B cell (primary cell): ENCODE measurements at regions not wholly inside any gene's neighbourhood (a gene's known extent, or its start where the extent isn't known, plus 50 kb on each side); places are given as distances from the start of the nearest gene placed in this dataset.

Source experiments
- ATAC-seq: fragments of 200-7000 bp; cut with Tn5 transposase; one replicate; pipeline ENCODE4 v1.10.0; 2021; ENCODE audit warnings: low read depth, mild to moderate bottlenecking, moderate number of reproducible peaks, moderate library complexity
- CTCF ChIA-PET: fragments of 350-600 bp; sonication (Branson Sonifier 250); formaldehyde crosslinking; loops from one replicate; lab custom pipeline; 2021; ENCODE audit warnings: antibody characterized with exemption, inconsistent platforms; lab: Charles Lee
- POLR2A ChIA-PET: fragments of 350-600 bp; sonication (Branson Sonifier 250); formaldehyde crosslinking; loops from one replicate; lab custom pipeline; 2021; ENCODE audit warnings: antibody characterized with exemption; lab: Charles Lee
- DNase-seq: peaks from one replicate; pipeline ENCODE4 v3.0.0; 2013
- H2AFZ ChIP-seq: 2 replicates; pipeline ENCODE4 v1.6.1; 2012; ENCODE audit warnings: mild to moderate bottlenecking, low read depth, low read length; ENCODE audit not compliant: insufficient read depth, poor library complexity, severe bottlenecking
- H3K27ac ChIP-seq, 2 donors: 1 replicate in 1 of 2; 2 replicates in 1 of 2; pipeline ENCODE4 v1.5.1; 2012 to 2013; ENCODE audit warnings: low read length in 2 of 2, mild to moderate bottlenecking in 2 of 2, moderate library complexity in 1 of 2
- H3K27me3 ChIP-seq, 4 experiments: fragments of 200-600 bp in 1 of 4; sonication (generic) in 1 of 4; replicated peaks in 1 of 4; 1 replicate in 2 of 4; 2 replicates in 2 of 4; pipeline versions ENCODE4 v1.6.1 to v1.7.0; 2013 to 2016; ENCODE audit warnings: low read length in 3 of 4, mild to moderate bottlenecking in 2 of 4, mixed read lengths in 1 of 4, moderate library complexity in 1 of 4; ENCODE audit not compliant: insufficient read depth in 4 of 4, control insufficient read depth in 3 of 4; ENCODE audit errors: control extremely low read depth in 1 of 4
- H3K36me3 ChIP-seq, 2 experiments: replicated peaks in 1 of 2; 1 replicate in 1 of 2; 2 replicates in 1 of 2; pipeline versions ENCODE4 v1.6.1 to v1.7.1; 2013; ENCODE audit warnings: low read length in 1 of 2; ENCODE audit not compliant: insufficient read depth in 2 of 2, control insufficient read depth in 1 of 2; ENCODE audit errors: control extremely low read depth in 1 of 2, extremely low read depth in 1 of 2
- H3K4me1 ChIP-seq, 2 donors: fragments of 200-600 bp in 1 of 2; sonication (generic) in 1 of 2; 1 replicate in 1 of 2; 2 replicates in 1 of 2; pipeline versions ENCODE4 v1.5.1 to v1.6.1; 2013 to 2017; ENCODE audit warnings: low read length in 2 of 2; ENCODE audit not compliant: control insufficient read depth in 2 of 2, insufficient read depth in 2 of 2
- H3K4me2 ChIP-seq: replicated peaks from 2 replicates; pipeline ENCODE3; 2012; ENCODE audit warnings: mild to moderate bottlenecking, low read depth, low read length; ENCODE audit not compliant: poor library complexity, severe bottlenecking
- H3K4me3 ChIP-seq, 5 experiments: fragments of 200-600 bp in 1 of 5; sonication (generic) in 1 of 5; 1 replicate in 3 of 5; 2 replicates in 2 of 5; pipeline versions ENCODE4 v1.5.1 to v1.7.0; 2011 to 2016; ENCODE audit warnings: low read length in 4 of 5, mild to moderate bottlenecking in 4 of 5, low read depth in 2 of 5, control low read depth in 1 of 5, moderate library complexity in 1 of 5; ENCODE audit not compliant: insufficient read depth in 1 of 5; ENCODE audit errors: control extremely low read depth in 1 of 5, extremely low read depth in 1 of 5
- H3K79me2 ChIP-seq: fragments of 200-600 bp; sonication (generic); one replicate; pipeline ENCODE4 v1.6.0; 2016; ENCODE audit warnings: low read length; ENCODE audit not compliant: control insufficient read depth, insufficient read depth
- H3K9ac ChIP-seq: fragments of 200-600 bp; sonication (generic); 2 replicates; pipeline ENCODE4 v1.6.1; 2017; ENCODE audit warnings: mild to moderate bottlenecking, low read length, moderate library complexity
- H3K9me3 ChIP-seq, 3 donors: one replicate each; pipeline versions ENCODE4 v1.6.1 to v1.7.1; 2013; ENCODE audit warnings: low read length in 2 of 3; ENCODE audit not compliant: control insufficient read depth in 2 of 3, insufficient read depth in 1 of 3; ENCODE audit errors: control extremely low read depth in 1 of 3
- H4K20me1 ChIP-seq: 2 replicates; pipeline ENCODE4 v1.6.0; 2012; ENCODE audit warnings: mild to moderate bottlenecking, low read length; ENCODE audit not compliant: insufficient read depth, control insufficient read depth, poor library complexity, severe bottlenecking
- H3K27ac Mint-ChIP-seq: one replicate; pipeline ENCODE4 v1.8.0; 2021; ENCODE audit warnings: mixed read lengths
- H3K27me3 Mint-ChIP-seq: one replicate; pipeline ENCODE4 v1.8.0; 2021; ENCODE audit warnings: mixed read lengths
- H3K4me1 Mint-ChIP-seq: one replicate; pipeline ENCODE4 v1.8.0; 2021; ENCODE audit warnings: mixed read lengths
- H3K4me3 Mint-ChIP-seq: one replicate; pipeline ENCODE4 v1.8.0; 2021; ENCODE audit warnings: mixed read lengths
- H3K9me3 Mint-ChIP-seq: one replicate; pipeline ENCODE4 v1.8.0; 2022; ENCODE audit warnings: mixed read lengths; ENCODE audit not compliant: insufficient read depth
- CTCF ChIP-seq: fragments of 200-600 bp; IDR thresholded peaks from one replicate; pipeline ENCODE4 v1.8.0; 2022; ENCODE audit warnings: antibody characterized with exemption, mild to moderate bottlenecking
- EZH2 ChIP-seq: IDR thresholded peaks from 2 replicates; pipeline ENCODE4 v1.6.1; 2012; ENCODE audit warnings: borderline replicate concordance, low read depth, mild to moderate bottlenecking, moderate library complexity, low read length; ENCODE audit not compliant: insufficient read depth, poor library complexity, severe bottlenecking
- intact Hi-C: fragments of 100-400 bp; cut with micrococcal nuclease; formaldehyde crosslinking; loops from one replicate; pipeline ENCODE4 v1.10.0; 2022

GRCh38 chr16:59645194-59645593, 911.1 kb upstream of the GOT2 start:
- Histone ChIP-seq H3K4me2 (no peak overlapping the region), H3K4me3 (no peak overlapping the region), H4K20me1 (no peaks in the 10 kb centered on the region), H3K9me3 (peaks cover 0 to 4% (median 0%) of the 10 kb centered on the region in 3 donors), H3K9ac (no peak overlapping the region), H3K79me2 (no peaks in the 10 kb centered on the region), H3K27me3 (no peaks in the 10 kb centered on the region), H3K36me3 (no peaks in the 10 kb centered on the region), H3K27ac (no peak overlapping the region), H3K4me1 (no peaks in the 10 kb centered on the region), H2AFZ (no peak overlapping the region)
- CTCF ChIA-PET: no interaction called here
- intact Hi-C loops: no loop called here
- Mint-ChIP-seq H3K27me3 (no peaks in the 10 kb centered on the region), H3K4me1 (no peaks in the 10 kb centered on the region), H3K9me3 (peaks cover 11% of the 10 kb centered on the region), H3K4me3 (no peak overlapping the region), H3K27ac (no peak overlapping the region)
- ATAC-seq: no peak
- TF ChIP-seq EZH2: no peak
- no peak for TF ChIP-seq CTCF
- POLR2A ChIA-PET: no interaction called here
- DNase-seq: no peak

GRCh38 chr16:59635674-59636073, 901.6 kb upstream of the GOT2 start:
- POLR2A ChIA-PET: no interaction called here
- H3K36me3 ChIP-seq: no peaks in the 10 kb centered on the region
- no peak overlapping the region for H3K27ac ChIP-seq
- TF ChIP-seq CTCF (no peak), EZH2 (no peak)
- intact Hi-C loops: no loop called here
- Mint-ChIP-seq H3K4me1 (no peaks in the 10 kb centered on the region), H3K27me3 (no peaks in the 10 kb centered on the region), H3K4me3 (no peak overlapping the region), H3K27ac (no peak overlapping the region), H3K9me3 (peaks cover 4% of the 10 kb centered on the region)
- ATAC-seq (no peak), DNase-seq (no peak)
- CTCF ChIA-PET: no interaction called here
- no peak overlapping the region for H2AFZ ChIP-seq
- no peak overlapping the region for H3K9ac ChIP-seq
- no peaks in the 10 kb centered on the region for H3K79me2 ChIP-seq
- H4K20me1 ChIP-seq: no peaks in the 10 kb centered on the region
- no peaks in the 10 kb centered on the region for H3K9me3 ChIP-seq
- H3K4me2 ChIP-seq: no peak overlapping the region
- no peak overlapping the region for H3K4me3 ChIP-seq
- H3K4me1 ChIP-seq: no peaks in the 10 kb centered on the region
- H3K27me3 ChIP-seq: no peaks in the 10 kb centered on the region
